NAMALWA (cell line): ENCODE measurements at regions not wholly inside any gene's neighbourhood (a gene's known extent, or its start where the extent isn't known, plus 50 kb on each side); places are given as distances from the start of the nearest gene placed in this dataset.

Experiments
- DNase-seq: peaks from one replicate; pipeline ENCODE4 v3.0.0-alpha.2; 2015; ENCODE audit warnings: low spot score

DNA sequence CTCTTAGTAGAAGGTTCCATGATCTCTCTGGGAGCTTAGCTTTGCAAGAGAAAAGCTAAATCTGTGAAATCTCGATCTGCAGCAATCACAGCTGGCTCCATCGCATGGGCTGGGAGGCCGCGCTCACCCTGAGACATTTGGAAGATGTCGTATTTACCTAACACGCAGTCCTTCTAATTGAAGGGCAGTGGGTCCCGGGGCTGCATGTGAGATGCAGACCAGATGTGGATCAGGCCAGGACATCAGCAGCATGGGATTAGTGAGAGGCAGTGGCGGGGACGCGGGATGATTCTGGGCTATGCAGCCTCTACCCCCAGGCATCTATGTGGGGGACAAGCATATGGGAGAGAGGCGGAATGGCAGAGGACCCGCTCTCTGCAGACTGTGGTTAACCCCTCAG, 312.4 kb upstream of the RTL1 start:
- DNase-seq: no peak

DNA sequence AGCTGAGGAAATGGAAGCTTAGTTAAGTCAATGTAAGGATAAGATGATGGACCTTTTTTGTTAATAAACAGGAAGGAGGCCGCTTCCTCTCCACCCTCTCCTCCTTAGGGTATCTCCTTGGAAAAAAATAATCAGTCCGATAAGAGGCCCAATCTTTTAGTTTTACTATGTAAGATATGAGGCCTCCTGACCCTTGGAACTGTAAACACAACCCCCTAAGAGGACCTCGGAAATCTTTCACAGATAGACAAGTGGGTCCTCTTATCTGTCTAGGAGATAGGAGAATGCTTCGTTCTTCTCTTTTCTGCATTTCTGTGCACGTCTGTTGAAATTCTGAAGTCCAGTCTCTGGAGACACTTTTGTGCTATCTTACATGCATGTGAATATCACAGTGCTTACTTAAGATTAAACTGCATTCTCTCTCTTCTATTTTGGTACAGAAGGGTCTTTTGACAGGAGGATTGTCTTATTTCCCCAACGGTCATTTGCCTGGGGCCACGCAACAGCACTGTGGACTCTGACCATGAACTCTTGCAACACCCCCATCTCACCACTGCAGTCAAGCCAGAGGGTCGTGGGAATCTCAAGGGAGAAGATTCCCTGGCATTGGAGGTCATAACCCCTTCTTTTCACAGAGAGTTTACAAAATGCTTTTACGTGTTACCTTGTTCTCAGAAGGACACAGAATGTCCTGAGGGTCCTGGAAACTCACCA, 313.0 kb upstream of the RTL1 start:
- DNase-seq: no peak

DNA sequence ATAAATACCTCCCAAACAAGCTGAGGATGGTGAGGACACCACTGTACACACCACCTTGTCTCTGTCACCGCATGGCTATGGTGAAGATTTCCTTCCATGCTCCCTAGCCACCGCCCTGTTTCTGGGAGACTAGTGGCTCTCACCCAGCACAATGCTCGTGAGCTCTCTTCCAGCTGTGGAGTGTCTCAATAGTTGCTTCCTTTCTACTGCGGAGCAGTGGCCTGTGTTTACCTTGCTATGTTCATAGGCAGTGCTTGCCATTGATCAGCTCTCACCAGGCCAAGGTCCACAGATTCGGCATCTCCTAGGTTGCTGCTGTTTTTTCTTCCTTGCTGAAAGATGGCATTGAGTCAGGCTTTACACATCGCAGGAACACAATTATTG, 313.6 kb upstream of the RTL1 start:
- no peak for DNase-seq

DNA sequence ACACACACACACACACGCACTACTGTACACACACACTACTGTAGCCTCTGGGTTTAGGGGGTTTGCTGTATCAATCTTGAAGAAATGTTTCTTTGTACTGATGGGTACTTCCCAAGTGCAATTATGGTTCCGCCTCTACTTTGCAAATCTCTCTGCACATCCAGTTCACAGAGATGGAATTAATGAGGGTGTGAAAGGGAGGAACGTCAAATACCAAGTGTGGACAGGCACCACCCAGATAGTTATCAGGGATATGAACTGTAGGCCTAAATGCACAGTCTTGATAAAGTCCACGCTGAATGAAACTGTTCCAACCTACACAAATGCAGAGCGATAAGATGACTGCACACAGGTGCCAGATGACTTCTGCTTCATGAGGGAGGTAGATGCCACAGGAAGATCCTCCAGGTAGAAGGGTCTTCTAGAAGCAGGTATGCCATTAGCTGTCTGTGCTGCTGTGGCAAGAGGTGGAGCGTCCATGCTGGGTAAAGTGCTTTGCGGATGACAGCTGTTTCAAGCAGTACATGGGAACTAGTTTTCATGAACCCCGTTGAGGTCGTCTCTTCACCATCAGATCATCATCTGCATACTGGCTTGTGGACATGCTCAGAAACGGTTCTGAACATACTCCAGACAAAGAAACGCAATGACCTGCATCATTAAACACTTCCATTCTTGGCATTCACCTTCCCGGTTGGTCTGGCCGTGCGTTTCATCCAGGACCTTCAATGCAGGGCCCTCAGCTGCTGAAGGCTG, 314.3 kb upstream of the RTL1 start:
- no peak for DNase-seq

DNA sequence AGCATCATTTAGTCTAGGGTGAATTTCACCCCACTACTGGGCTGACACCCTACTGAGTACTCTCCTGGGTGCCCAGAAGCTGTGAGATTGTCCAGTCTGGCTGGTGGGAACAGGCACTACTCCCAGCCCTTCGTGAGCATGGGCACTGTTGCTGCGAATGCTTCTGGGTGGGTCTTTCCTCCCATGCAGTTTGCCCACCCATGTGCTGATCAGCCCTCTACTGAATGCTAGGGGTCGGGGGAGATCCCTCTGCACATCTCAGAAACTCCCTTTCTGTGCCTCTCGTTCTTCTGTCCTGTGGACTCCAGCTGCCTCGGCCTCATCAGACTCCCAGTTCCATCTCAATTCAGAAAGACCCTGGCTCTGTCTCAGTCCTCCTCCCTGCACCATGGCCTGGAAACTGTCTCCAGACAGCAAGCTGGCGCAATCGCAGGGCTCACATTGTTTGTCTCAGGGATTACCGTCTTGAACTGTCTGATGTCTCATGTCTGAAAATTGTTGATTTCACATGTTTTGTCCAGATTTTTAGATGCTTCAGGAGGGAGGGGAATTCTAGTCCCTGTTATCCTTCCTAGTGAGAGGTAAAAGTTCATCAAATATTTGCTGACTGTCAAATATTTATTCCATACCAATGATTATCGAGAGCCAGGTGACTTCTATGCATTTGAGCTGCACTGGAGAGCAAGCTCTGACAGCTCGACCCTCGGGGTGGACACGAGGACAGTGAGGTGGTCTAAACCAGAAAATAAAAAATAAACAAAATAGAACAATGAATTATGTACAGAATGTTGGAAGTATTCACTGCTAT, 316.6 kb upstream of the RTL1 start:
- DNase-seq: no peak

DNA sequence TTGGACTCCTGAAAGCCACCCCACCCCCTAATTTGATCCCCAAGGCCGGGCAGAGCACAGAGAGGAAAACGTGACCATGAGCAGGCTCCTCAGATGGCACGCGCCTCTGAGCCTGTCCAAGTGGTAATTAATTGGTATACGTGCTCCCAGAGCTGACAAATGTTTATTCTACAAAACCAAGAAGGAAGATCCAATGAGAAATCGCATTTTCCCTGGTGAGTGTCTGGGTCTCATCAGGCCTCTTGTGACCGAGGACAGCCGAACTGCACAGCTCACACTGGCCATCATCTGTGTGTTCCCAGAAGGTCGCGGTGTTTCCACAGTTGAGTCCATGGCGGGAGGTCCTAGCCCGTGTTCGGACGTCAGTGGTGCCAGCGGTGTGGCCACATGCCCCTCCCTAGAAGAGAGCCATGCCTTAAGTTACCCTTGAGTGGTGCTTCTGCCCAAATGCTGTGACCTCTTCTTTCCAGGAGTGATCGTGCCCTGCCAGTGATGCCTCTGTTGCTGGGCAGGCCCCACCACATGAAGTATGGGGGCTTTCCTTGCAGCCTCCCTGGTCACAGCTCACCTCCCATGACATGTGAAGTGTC, 317.5 kb upstream of the RTL1 start:
- DNase-seq: no peak

DNA sequence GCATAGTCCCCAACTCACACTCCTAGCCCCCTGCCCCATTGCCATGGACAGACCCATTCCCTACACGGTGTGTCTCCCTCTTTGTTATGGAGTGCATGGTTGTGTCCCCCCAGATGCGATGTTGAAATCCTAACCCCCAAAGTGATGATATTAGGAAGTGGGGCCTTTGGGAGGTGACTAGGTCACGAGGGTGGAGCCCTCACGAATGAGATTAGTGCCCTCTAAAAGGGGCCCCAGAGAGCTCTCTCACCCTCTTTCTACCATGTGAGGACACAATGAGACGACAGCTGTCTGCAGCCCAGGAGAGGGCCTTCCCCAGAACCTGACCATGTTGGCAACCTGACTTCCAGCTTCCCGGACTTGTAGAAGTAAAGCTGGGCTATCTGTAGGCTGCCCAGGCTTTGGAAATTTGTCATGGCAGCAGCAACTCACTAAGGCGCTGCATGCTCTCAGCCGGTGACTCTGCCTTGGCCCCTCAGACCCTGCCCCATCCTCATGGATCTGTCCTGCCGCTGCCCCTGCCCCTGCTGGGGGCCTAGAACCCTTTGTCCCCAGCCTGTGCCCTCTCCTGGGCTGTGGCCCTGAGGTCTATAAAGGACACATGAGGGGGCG, 318.1 kb upstream of the RTL1 start:
- no peak for DNase-seq

DNA sequence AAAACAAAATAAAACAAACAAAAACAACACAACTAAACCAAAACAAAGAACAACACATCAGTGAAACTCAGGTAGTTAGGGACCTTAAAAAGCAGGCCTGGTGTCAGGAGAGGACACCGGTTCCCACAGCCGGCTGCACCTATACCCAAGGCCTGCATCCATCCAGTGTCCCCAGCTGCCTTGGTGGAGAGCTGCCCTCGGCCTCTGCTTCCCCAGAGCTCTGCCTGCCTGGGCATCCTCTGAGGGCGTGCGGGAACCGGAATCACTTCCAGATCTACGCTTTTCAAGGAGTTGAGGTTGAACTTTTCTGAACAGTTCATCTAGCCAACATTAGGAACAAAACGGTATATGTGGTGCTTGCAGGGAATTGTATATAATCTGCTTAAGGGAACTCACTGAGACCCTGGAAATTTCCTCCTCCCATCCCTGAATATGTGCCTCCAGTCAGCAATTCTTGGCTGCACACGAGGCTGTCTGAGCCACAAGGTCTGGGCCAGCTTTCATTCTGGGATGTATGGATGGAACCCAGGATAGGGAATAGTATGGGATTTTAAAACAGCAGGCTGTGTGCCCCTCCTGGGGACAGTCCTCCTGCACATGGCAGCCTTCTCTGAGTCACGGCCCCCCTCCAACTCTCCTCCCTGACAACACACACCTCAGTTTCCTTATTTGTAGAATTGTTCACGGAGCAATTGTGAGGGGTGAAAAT, 319.0 kb upstream of the RTL1 start:
- DNase-seq: no peak

DNA sequence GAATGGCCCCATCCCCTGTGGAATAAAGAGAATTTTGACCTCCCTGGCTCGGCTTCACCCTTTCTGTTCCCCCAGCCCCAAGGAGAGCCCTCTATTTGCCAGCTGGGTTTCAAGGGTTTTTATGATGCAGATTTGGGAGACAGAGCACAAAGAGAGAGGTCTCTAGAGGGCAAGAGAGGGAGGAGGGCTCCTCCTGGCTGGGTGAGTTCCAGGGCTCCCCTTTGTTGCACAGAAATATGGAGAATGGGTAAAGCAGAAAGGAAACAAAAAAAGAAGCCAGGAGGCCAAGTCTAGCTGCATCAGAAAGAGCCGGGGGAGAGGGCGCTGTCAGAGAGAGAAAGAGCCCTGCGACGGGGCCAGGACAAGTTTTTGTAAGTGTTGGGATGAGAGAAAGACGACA, 319.6 kb upstream of the RTL1 start:
- DNase-seq: no peak

DNA sequence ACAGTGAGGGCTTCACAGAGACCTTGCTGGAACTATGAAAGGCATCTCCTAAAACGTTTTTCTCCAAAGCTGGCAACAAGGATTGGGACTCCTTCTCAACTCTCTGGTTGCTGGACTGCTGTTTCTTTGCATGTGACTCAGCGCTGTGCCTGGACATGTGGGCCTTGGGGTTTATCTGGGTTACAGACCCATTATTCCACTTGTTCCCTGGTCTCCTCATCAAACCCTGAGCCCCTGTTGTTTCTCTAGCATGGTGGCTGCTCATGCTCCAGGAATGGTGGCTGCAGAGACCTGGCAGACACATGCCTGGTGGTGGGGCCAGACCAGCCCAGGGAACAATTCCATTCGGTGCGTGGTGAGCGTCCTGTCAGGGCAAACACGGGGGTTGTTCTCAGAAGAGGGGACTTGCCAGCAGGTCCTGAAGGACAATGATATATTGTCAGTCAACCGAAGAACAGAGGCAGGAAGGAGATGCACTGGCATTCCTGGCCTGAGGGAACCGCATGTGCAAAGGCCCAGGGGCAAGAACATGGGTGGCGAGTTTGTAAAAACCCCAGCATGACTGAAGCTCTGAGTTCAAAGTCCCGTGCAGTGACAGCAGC, 320.1 kb upstream of the RTL1 start:
- DNase-seq: no peak

DNA sequence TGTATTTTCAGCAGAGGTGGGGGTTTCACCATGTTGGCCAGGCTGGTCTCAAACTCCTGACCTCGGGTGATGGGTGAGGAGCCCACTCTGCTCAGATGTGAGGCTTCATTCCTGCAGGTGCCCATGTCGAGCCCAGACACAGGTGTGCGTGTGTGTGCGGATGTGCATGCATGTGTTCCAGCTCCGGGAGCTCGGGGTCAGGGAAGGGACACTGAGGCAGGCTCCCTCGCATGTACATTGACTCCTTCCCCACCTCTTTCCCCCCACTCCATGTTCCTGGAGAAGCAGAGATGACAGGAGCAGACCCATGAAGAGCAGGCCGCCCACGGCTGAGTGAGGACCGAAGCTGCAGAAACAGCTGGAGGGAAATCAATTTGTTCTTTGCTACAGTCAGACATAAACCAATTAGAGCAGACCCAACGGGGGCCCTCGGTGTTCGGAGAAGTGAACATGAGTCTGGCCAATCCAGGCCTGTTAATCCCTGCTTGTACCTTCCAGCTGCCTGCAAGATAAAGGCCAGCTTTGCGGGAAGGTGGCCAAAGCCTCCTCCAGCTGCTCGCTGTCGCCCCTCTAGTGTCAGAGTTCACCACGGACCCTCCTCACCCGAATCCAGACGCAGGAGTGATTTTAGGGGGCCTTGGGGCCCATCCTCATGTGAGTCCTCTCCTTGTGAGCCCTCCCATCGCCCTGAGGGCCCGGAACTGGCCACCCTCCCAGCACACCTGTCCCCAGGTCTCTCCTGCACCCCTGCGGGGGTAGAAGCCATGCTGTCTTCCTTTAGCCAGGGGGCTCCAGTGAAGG, 321.0 kb upstream of the RTL1 start:
- DNase-seq: no peak

DNA sequence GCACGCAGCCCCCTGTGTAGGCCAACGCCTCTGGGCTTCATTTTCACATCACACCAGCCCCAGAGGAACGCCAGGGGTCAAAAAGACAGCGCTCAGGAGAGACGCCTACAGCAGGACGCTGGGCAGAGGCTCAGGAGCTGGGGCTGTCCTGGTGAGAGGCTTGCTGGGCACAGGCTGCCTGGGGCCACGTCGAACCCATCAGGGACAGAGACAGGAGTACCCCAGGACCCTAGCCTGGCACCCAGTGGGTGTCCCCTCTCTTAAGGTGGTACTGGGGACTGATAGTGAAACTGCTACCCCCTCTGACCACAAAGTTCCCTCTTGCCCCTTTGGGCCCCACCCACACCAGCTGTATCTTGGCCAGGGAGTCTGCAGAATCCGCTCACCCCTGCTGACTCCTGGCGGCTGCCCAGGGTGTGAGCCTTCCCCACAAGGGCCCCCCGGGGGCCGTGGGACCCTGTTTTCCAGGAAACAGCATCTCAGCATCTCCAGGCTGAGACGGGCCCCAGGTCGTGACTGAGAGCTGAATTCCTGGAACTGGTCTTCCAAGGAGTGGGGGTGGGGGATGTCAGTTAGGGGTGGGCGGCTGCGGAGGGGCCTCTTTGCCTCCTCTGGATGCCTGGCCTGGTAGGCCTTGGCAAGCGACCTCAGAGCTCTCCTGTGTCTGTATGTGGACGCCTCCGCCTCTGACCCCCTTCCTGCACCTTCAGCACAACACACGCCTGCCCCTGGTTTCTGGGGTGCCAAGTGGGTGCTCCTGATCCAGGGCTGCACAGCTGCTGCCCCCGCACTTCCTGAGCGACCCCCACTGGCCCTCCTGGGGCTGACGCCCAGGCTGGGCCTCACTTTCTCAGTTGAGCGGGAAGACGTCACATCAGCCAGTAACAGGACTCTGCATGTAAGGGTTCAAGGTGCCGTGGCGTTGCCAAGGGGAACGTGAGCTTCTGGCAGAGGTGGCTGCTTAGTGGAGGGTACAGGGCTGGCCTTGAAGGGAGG, 321.9 kb upstream of the RTL1 start:
- DNase-seq: no peak

DNA sequence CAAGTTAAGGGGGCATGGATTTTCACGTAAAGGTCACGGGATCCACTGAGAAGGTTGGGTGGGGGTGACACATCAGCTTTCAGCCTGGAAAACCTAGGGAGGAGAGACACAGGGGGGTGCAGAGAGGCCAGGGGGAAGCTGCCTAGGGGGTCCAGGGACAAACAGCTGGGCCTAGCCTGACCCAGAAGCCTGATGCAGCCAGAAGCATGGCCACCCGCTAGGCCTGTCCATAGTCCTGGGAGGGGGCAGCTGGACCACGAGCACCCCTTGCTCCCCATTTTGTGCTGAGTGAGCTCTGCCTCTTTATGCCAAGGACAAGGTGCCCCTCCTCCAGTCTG, 322.7 kb upstream of the RTL1 start:
- DNase-seq: no peak

DNA sequence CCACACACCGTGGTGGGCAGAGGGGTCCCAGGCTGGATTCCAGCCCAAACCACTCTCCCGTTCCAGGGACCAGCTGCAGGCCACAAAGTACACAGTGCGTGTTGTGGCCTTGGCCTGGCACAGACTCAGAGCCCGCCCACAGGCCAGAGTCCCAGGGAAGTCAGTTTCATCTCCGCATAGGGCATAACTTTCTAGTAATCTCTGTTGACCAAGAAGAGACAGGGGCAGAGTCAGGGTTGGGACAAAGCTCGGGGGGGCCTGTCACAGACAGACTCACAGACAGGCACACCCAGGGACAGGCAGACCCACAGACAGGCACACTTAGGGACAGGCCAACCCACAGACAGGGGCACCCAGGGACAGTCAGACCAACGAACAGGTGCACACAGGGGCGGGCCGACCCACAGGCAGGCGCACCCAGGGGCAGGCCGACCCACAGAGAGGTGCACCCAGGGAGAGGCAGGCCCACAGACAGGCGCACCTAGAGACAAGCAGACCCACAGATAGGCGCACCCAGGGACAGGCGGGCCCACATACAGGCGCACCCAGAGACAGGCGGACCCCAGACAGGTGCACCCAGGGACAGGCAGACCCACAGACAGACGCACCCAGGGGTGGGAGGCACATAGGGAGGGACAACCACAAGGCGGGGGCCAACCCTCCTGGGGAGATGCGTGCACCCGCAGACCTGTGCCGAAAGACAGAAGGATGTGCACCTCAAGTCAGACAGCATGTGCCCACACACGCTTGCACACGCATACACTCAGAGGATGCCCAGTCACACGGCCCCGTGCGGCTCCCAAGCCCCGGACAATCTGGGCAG, 323.3 kb upstream of the RTL1 start:
- DNase-seq: no peak

DNA sequence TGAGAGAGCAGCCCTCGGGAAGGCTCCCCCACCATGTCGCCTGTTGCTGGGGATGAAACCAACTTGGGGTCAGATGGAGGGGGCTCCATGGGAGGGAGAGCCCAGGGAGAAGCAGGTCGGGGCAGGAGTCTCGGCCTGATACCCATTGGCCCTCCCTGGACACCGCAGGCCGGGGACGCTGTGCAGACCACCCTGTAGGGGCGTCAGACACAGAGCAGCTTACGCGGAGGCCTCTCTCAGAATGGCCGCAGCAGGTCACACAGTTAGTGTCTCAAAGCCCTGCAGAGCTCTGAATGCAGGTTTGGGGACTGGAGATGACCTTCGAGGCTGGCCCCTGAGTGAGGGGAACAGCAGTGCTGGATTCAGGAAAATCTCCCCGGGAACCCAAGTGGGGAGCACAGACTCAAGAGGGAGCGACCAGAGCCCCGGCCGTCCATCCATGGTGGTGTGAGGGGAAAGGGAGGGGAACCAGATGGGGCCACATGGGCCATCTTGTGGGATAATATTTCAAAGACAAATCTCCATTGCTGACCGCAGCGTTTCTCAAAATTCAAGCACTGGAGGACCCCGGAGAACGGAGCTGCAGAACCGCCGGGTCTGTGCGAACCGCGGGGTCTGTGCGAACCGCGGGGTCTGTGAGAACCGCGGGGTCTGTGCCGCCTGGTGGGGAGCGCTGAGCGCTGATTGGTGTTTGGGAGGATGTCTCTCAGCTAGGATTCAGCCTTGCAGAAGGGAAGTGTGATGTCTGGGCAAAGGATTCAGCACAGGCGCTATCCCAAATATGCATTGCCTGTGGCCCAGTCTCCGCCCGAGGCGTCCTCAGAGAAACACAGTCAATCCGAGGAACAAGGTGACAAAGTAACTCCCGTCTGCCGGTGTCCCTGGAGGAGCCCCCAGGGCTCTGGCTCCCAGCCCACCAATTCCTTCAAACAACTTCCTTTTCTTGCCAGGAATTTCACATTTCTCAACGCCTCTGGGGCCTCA, 324.4 kb upstream of the RTL1 start:
- no peak for DNase-seq

DNA sequence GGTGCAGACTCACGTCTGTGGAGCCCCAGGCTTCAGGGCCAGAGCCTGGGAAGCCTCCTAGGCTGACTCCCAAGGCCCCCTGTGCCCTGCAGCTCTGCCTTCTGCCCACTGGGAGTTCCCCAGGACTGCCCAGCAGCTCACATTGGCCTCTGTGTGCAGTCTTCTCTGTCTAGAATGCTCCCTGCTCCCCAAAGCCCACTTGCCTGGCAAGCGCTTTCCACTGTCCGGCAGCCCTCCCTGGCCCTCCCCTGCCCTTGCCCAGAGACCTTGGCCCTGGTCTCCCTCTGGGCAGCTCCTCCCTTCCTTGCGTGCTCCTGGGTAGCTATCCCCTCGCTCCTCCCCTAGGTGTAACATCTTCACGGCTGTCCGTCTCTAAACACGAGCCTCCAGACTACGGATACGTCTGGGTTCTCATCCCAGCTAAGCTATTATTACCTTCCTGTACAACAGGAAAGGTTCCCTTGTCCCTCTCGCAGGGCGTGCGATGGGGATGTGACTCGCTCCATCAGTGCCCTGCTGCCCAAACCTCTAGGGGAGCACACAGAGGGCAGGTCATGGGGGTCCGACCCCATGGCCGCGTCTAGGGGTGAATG, 325.5 kb upstream of the RTL1 start:
- DNase-seq: no peak

DNA sequence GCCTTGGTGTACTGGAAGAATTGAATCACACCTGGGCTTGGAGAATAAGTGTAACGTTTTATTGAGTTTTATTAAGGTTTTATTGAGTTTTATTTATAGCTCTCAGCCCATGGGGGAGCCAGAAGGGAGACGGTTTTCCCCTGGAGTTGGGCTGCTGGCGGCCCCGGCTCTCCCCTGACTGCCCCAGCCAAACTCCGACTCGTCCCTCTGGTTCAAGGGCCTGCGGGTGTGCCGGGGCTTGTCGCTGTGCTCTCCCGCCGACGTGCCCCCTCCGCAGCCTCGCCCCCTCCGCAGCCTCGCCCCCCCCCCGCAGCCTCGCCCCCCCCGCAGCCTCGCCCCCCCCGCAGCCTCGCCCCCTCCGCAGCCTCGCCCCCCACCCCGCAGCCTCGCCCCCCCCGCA, 326.1 kb upstream of the RTL1 start:
- DNase-seq: no peak
